Calu3 (cell line): ENCODE measurements at regions not wholly inside any gene's neighbourhood (a gene's known extent, or its start where the extent isn't known, plus 50 kb on each side); places are given as distances from the start of the nearest gene placed in this dataset.
"Not testable (repeated sequence)": the region's sequence is repeated elsewhere in the genome, so short reads cannot be mapped to it uniquely, and the experiment has no call there.

Experiments used
- BruUV-seq: library from RNA; stranded (reverse); fragments of 400-500 nt; replicated peaks from 2 replicates; lab custom pipeline; 2021; lab: Mats Ljungman, UMichigan
- CTCF ChIA-PET: fragments of 300-600 bp; sonication (Branson Sonifier 250); formaldehyde crosslinking; loops from one replicate; lab custom pipeline; 2022; ENCODE audit warnings: antibody characterized with exemption; lab: Charles Lee
- DNase-seq: peaks from one replicate; pipeline ENCODE4 v3.0.0; 2022
- H3K27ac Mint-ChIP-seq: one replicate; pipeline ENCODE4 v1.8.0; 2022; ENCODE audit warnings: mixed read lengths; ENCODE audit not compliant: unreplicated experiment
- H3K27me3 Mint-ChIP-seq: one replicate; pipeline ENCODE4 v1.8.0; 2022; ENCODE audit warnings: mixed read lengths; ENCODE audit not compliant: unreplicated experiment
- H3K36me3 Mint-ChIP-seq: one replicate; pipeline ENCODE4 v1.8.0; 2022; ENCODE audit warnings: mild to moderate bottlenecking, moderate library complexity, mixed read lengths; ENCODE audit not compliant: insufficient read depth, unreplicated experiment
- H3K4me1 Mint-ChIP-seq: one replicate; pipeline ENCODE4 v1.8.0; 2022; ENCODE audit warnings: mild to moderate bottlenecking, low read depth, mixed read lengths; ENCODE audit not compliant: unreplicated experiment
- H3K4me3 Mint-ChIP-seq: one replicate; pipeline ENCODE4 v1.8.0; 2022; ENCODE audit warnings: mild to moderate bottlenecking, low read depth, moderate library complexity, mixed read lengths; ENCODE audit not compliant: unreplicated experiment
- H3K9me3 Mint-ChIP-seq: one replicate; pipeline ENCODE4 v1.8.0; 2022; ENCODE audit warnings: low read depth, mixed read lengths; ENCODE audit not compliant: unreplicated experiment
- CTCF ChIP-seq: fragments of 200-600 bp; IDR thresholded peaks from one replicate; pipeline ENCODE4 v1.8.0; 2022; ENCODE audit warnings: antibody characterized with exemption; ENCODE audit not compliant: unreplicated experiment
- intact Hi-C: fragments of 100-400 bp; cut with micrococcal nuclease; formaldehyde crosslinking; loops from one replicate; pipeline ENCODE4 v1.10.0; 2022; ENCODE audit not compliant: unreplicated experiment

- no TSS peak for BruUV-seq
- peaks cover 34% of the 10 kb centered on the region for H3K27me3 Mint-ChIP-seq
Measured at GRCh38 chr1:117714546-117714945, 108.7 kb downstream of the TENT5C start.

GRCh38 chr1:117716030-117716429 lies 110.2 kb downstream of the TENT5C start:
- CTCF ChIA-PET, H3K4me3 Mint-ChIP-seq, intact Hi-C loops, H3K4me1 Mint-ChIP-seq, BruUV-seq, DNase-seq, H3K27ac Mint-ChIP-seq, H3K36me3 Mint-ChIP-seq, H3K9me3 Mint-ChIP-seq: not testable (repeated sequence)
- peaks cover 34% of the 10 kb centered on the region for H3K27me3 Mint-ChIP-seq

More at GRCh38 chr1:117714546-117714945, 108.7 kb downstream of the TENT5C start:
- intact Hi-C loops, result no loop called here
- Mint-ChIP-seq H3K27ac (no peak overlapping the region), H3K4me3 (no peak overlapping the region), H3K9me3 (peaks cover 4% of the 10 kb centered on the region), H3K36me3 (no peaks in the 10 kb centered on the region), H3K4me1 (no peaks in the 10 kb centered on the region)
- DNase-seq, result no peak
- CTCF ChIA-PET, result no interaction called here
- TF ChIP-seq CTCF, result no peak

- H3K36me3 Mint-ChIP-seq, DNase-seq, intact Hi-C loops, H3K4me1 Mint-ChIP-seq, H3K9me3 Mint-ChIP-seq, H3K4me3 Mint-ChIP-seq, BruUV-seq, H3K27ac Mint-ChIP-seq, CTCF ChIA-PET: not testable (repeated sequence)
- H3K27me3 Mint-ChIP-seq, result peaks cover 34% of the 10 kb centered on the region
Measured at GRCh38 chr1:117717980-117718379, 112.1 kb downstream of the TENT5C start.

GRCh38 chr1:117718596-117718995 lies 112.7 kb downstream of the TENT5C start:
- CTCF ChIA-PET, H3K36me3 Mint-ChIP-seq, DNase-seq, BruUV-seq, intact Hi-C loops, H3K4me1 Mint-ChIP-seq, H3K4me3 Mint-ChIP-seq, H3K27ac Mint-ChIP-seq, H3K9me3 Mint-ChIP-seq: not testable (repeated sequence)
- peaks cover 30% of the 10 kb centered on the region for H3K27me3 Mint-ChIP-seq

- BruUV-seq, result no TSS peak
- intact Hi-C loops, result no loop called here
- H3K9me3 Mint-ChIP-seq, result peaks cover 7% of the 10 kb centered on the region
Measured at GRCh38 chr1:117719004-117719403, 113.2 kb downstream of the TENT5C start.

More at GRCh38 chr1:117719004-117719403, 113.2 kb downstream of the TENT5C start:
- CTCF ChIA-PET, result no interaction called here
- TF ChIP-seq CTCF, result no peak
- no peak for DNase-seq
- peaks cover 26% of the 10 kb centered on the region for H3K27me3 Mint-ChIP-seq
- no peaks in the 10 kb centered on the region for H3K36me3 Mint-ChIP-seq
- no peak overlapping the region for H3K27ac Mint-ChIP-seq
- H3K4me1 Mint-ChIP-seq, result no peaks in the 10 kb centered on the region
- no peak overlapping the region for H3K4me3 Mint-ChIP-seq
